ENCODE measurements at regions not wholly inside any gene's neighbourhood (a gene's known extent, or its start where the extent isn't known, plus 50 kb on each side); places are given as distances from the start of the nearest gene placed in this dataset.

DNA sequence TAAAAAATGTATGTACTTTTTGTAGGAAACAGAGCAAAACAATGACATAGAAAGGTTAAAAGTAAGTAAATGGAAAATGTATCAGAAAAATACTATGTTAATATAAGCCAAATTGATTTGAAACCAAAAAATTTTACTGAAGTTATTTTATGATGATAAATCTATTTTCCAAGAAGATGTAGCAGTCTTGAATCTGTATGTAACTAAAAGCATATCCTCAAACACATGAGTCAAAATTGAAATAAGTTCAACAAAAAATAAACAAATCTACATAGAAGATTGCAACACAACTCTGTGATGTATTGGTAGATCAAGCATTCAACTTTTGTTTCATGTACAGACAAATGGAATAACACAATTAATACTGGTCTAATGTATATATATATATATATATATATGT, 450.0 kb downstream of the SPRY1 start:
- TF ChIP-seq POLR2A (IDR thresholded peaks at IDR 0.05; ENCODE audit: low read length) (no peak), GATA1 (IDR thresholded peaks at IDR 0.05; ENCODE audit: low read depth, low read length) (no peak)

Measured in erythroblast (primary cell).